HepG2 (cell line): ENCODE measurements at regions not wholly inside any gene's neighbourhood (a gene's known extent, or its start where the extent isn't known, plus 50 kb on each side); places are given as distances from the start of the nearest gene placed in this dataset.

Source experiments
- ATAC-seq: fragments of 200-7000 bp; cut with Tn5 transposase; 3 replicates; pipeline ENCODE4 v1.9.1; 2020; ENCODE audit warnings: mild to moderate bottlenecking, moderate library complexity
- BruUV-seq: library from RNA; stranded (reverse); fragments of 400-500 nt; replicated peaks from 2 replicates; lab custom pipeline; 2021; lab: Mats Ljungman, UMichigan
- CTCF ChIA-PET: fragments of 300-600 bp; formaldehyde crosslinking; extraction: SDS; loops from one replicate; lab custom pipeline; 2021; ENCODE audit warnings: low total read pairs, inconsistent platforms, low intra/inter-chr PET ratio; lab: Yijun Ruan, JAX
- POLR2A ChIA-PET: fragments of 350-600 bp; sonication (Branson Sonifier 250); formaldehyde crosslinking; loops from one replicate; lab custom pipeline; 2020; ENCODE audit warnings: antibody characterized with exemption, inconsistent platforms; lab: Yijun Ruan, JAX
- DNase-seq: peaks from one replicate; pipeline ENCODE4 v3.0.0-alpha.2; 2015; ENCODE audit warnings: low spot score
- FAIRE-seq: peaks from 3 replicates; lab custom pipeline; 2011; peaks lifted over from hg19 to GRCh38; lab: Jason Lieb, UNC
- H2AFZ ChIP-seq: one replicate; pipeline ENCODE4 v1.6.1; 2011; ENCODE audit warnings: low read length, inconsistent platforms
- H3K27ac ChIP-seq: fragments of 300-600 bp; 3 replicates; pipeline ENCODE4 v1.8.0; 2011; ENCODE audit warnings: mixed run types, mild to moderate bottlenecking, mixed read lengths, low read length, inconsistent platforms; ENCODE audit not compliant: insufficient read depth; ENCODE audit errors: extremely low read length
- H3K27me3 ChIP-seq, 2 experiments: fragments of 200-600 bp in 1 of 2; 2 replicates in 1 of 2; 3 replicates in 1 of 2; pipeline versions ENCODE4 v1.6.0 to v1.8.0; 2011; ENCODE audit warnings: low read length in 2 of 2, mild to moderate bottlenecking in 2 of 2, moderate library complexity in 2 of 2, inconsistent platforms in 1 of 2; ENCODE audit not compliant: insufficient read depth in 2 of 2, control insufficient read depth in 1 of 2
- H3K36me3 ChIP-seq, 2 experiments: fragments of 200-600 bp in 1 of 2; replicated peaks in 1 of 2; 2 replicates in 1 of 2; 3 replicates in 1 of 2; pipeline versions ENCODE4 v1.5.1 to v1.8.0; 2011; ENCODE audit warnings: low read length in 2 of 2, inconsistent platforms in 1 of 2; ENCODE audit not compliant: insufficient read depth in 2 of 2, control insufficient read depth in 1 of 2
- H3K4me1 ChIP-seq: 2 replicates; pipeline ENCODE4 v1.5.1; 2012; ENCODE audit warnings: low read length, inconsistent platforms; ENCODE audit not compliant: insufficient read depth
- H3K4me2 ChIP-seq: 2 replicates; pipeline ENCODE4 v1.6.0; 2011; ENCODE audit warnings: low read depth, low read length, inconsistent platforms
- H3K4me3 ChIP-seq, 3 experiments: fragments of 200-600 bp in 1 of 3; sonication (generic), shearing (Covaris generic) in 1 of 3; replicated peaks in 1 of 3; 2 replicates each; pipeline ENCODE4 v1.5.1; 2011 to 2016; ENCODE audit warnings: low read length in 3 of 3, inconsistent platforms in 2 of 3, low read depth in 2 of 3, mild to moderate bottlenecking in 2 of 3, control low read depth in 1 of 3, mixed read lengths in 1 of 3; ENCODE audit not compliant: insufficient read depth in 1 of 3
- H3K79me2 ChIP-seq: one replicate; pipeline ENCODE4 v1.6.1; 2011; ENCODE audit warnings: low read length, inconsistent platforms; ENCODE audit not compliant: insufficient read depth
- H3K9ac ChIP-seq: 2 replicates; pipeline ENCODE4 v1.6.0; 2011; ENCODE audit warnings: mild to moderate bottlenecking, low read depth, low read length, inconsistent platforms; ENCODE audit not compliant: insufficient read depth
- H3K9me3 ChIP-seq: 2 replicates; pipeline ENCODE4 v1.5.1; 2012; ENCODE audit warnings: mild to moderate bottlenecking, low read length
- H4K20me1 ChIP-seq: 2 replicates; pipeline ENCODE4 v1.6.0; 2011; ENCODE audit warnings: inconsistent platforms, mild to moderate bottlenecking, low read length, moderate library complexity; ENCODE audit not compliant: insufficient read depth
- EP300 ChIP-seq, 3 experiments: sonication (generic) in 1 of 3; formaldehyde crosslinking in 1 of 3; IDR thresholded peaks; 2 replicates each; pipeline versions ENCODE4 v1.5.1 to v1.6.1; 2011 to 2020; ENCODE audit warnings: low read depth in 2 of 3, low read length in 2 of 3, borderline replicate concordance in 1 of 3, improper control_type of control experiment in 1 of 3, mild to moderate bottlenecking in 1 of 3, missing genetic modification reagents in 1 of 3, moderate library complexity in 1 of 3
- JUNB ChIP-seq: sonication (generic); formaldehyde crosslinking; IDR thresholded peaks from 2 replicates; pipeline ENCODE4 v1.8.0; 2022; ENCODE audit warnings: missing genetic modification reagents, mild to moderate bottlenecking, borderline replicate concordance
- JUND ChIP-seq: sonication (generic); formaldehyde crosslinking; IDR thresholded peaks from 2 replicates; pipeline ENCODE4 v1.8.0; 2022; ENCODE audit warnings: mild to moderate bottlenecking, missing genetic modification reagents
- MTF2 ChIP-seq: sonication (generic); formaldehyde crosslinking; IDR thresholded peaks from 2 replicates; pipeline ENCODE4 v1.5.0; 2020; ENCODE audit warnings: missing genetic modification reagents, borderline replicate concordance
- MYC ChIP-seq: sonication (generic); formaldehyde crosslinking; IDR thresholded peaks from 2 replicates; pipeline ENCODE4 v1.9.0; 2021; ENCODE audit warnings: missing genetic modification reagents, borderline replicate concordance
- PHF5A ChIP-seq: IDR thresholded peaks from one replicate; pipeline ENCODE4 v1.6.1; 2018; ENCODE audit warnings: low read depth, missing genetic modification reagents; ENCODE audit not compliant: unreplicated experiment
- SNRNP70 ChIP-seq: fragments of 200-400 bp; formaldehyde crosslinking; IDR thresholded peaks from 2 replicates; pipeline ENCODE4 v1.6.1; 2017; ENCODE audit warnings: mild to moderate bottlenecking, low read depth, low read length, moderate library complexity
- ZBTB42 ChIP-seq: sonication (generic); formaldehyde crosslinking; IDR thresholded peaks from 2 replicates; pipeline ENCODE4 v1.5.0; 2020; ENCODE audit warnings: mild to moderate bottlenecking, missing genetic modification reagents
- ZNF703 ChIP-seq: sonication (generic); formaldehyde crosslinking; IDR thresholded peaks from 2 replicates; pipeline ENCODE4 v1.5.1; 2020; ENCODE audit warnings: missing genetic modification reagents, mild to moderate bottlenecking, moderate library complexity, borderline replicate concordance
- ZSCAN22 ChIP-seq: sonication (generic); formaldehyde crosslinking; IDR thresholded peaks from 2 replicates; pipeline ENCODE4 v1.4.0; 2020; ENCODE audit warnings: mild to moderate bottlenecking, missing genetic modification reagents
- WGBS: methylation state at CpG from one replicate; pipeline ENCODE4 v1.1.6; 2017; ENCODE audit warnings: low lambda C conversion rate; 5-methylcytosine and 5-hydroxymethylcytosine counted together
- in situ Hi-C: cut with HindIII; loops from 2 replicates; pipeline ENCODE4 v1.10.0; 2017; ENCODE audit warnings: low pct_unique_long_range_greater_than_20kb; ENCODE audit not compliant: extremely low pct_ligation_motif_present
- intact Hi-C: fragments of 100-400 bp; cut with micrococcal nuclease; formaldehyde crosslinking; loops from one replicate; pipeline ENCODE4 v1.10.0; 2022; ENCODE audit not compliant: unreplicated experiment
- TF ChIP-seq, protein P1 (sequence below): sonication (generic); formaldehyde crosslinking; IDR thresholded peaks from 2 replicates; pipeline ENCODE4 v1.4.0; 2020; ENCODE audit warnings: missing genetic modification reagents

DNA sequence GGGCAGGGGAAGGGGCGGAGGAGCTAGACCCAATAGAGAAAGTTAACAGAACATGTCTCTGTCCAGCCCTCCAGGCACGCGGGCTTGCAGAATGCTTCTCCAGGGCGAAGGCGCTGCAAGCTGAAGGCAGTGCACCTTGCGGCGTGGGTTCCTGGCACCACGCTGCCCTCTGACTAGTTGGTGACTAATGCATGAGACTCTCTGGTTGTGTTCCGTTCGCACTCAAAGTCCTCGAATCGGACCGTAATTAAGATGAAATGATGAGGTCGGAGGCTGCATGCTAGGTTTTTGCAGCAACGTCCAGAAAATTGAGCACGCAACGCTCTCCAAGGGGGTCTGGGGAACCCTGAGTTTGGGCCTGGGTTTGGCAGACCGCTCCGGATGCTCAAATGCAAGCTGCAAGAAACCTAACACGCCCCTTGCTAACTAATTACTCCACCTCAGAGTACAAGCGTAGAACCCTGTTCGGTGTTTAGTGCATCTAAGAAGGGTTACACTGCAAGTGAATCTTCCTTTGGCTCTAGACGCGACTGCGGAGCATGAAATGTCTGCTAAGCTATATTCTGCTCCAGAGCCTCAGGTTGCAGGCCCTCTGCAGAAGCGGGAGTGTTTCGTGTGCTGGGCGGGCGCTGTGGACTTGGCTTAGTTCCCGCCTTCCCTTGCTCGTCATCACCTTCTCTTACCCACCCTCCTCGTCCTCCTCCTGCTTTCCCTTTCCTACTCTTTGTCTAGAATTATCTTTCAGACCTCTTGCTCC lies 57.1 kb upstream of the NKAP start:
- H3K79me2 ChIP-seq, result no peaks in the 10 kb centered on the region
- no peak for ATAC-seq
- BruUV-seq, result no TSS peak
- 16% methylated on average over 4 of the region's 32 CpGs for whole genome bisulfite sequencing
- no peaks in the 10 kb centered on the region for H3K36me3 ChIP-seq
- TF ChIP-seq, protein P1, sequence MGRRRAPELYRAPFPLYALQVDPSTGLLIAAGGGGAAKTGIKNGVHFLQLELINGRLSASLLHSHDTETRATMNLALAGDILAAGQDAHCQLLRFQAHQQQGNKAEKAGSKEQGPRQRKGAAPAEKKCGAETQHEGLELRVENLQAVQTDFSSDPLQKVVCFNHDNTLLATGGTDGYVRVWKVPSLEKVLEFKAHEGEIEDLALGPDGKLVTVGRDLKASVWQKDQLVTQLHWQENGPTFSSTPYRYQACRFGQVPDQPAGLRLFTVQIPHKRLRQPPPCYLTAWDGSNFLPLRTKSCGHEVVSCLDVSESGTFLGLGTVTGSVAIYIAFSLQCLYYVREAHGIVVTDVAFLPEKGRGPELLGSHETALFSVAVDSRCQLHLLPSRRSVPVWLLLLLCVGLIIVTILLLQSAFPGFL (CRISPR knock-in tag), result no peak
- TF ChIP-seq ZBTB42, result no peak
- no peak for TF ChIP-seq MTF2 (CRISPR knock-in tag)
- TF ChIP-seq JUND (CRISPR knock-in tag), result no peak
- no peak for TF ChIP-seq ZNF703 (CRISPR knock-in tag)
- no peak for TF ChIP-seq PHF5A
- no peak for TF ChIP-seq MYC
- TF ChIP-seq EP300 (IDR thresholded peaks at IDR 0.05; ENCODE audit: low read depth in 2 of 2, low read length in 2 of 2), result no peak
- no peak for TF ChIP-seq EP300 (CRISPR knock-in tag; IDR thresholded peaks at IDR 0.05; ENCODE audit: borderline replicate concordance)
- no peak for TF ChIP-seq ZSCAN22 (CRISPR knock-in tag)
- no peak for TF ChIP-seq SNRNP70
- TF ChIP-seq JUNB (CRISPR knock-in tag), result no peak
- H3K9me3 ChIP-seq, result no peaks in the 10 kb centered on the region
- in situ Hi-C loops (no loop called here), intact Hi-C loops (no loop called here)
- CTCF ChIA-PET, result no interaction called here
- H3K4me3 ChIP-seq, result no peak overlapping the region
- no peak overlapping the region for H3K4me2 ChIP-seq
- no peak overlapping the region for H2AFZ ChIP-seq
- POLR2A ChIA-PET, result no interaction called here
- no peak for DNase-seq
- peaks cover 0 to 22% of the 10 kb centered on the region in 2 experiments; a peak in 1 of 5 replicates for H3K27me3 ChIP-seq
- H4K20me1 ChIP-seq, result no peaks in the 10 kb centered on the region
- no peak overlapping the region for H3K27ac ChIP-seq
- no peaks in the 10 kb centered on the region for H3K4me1 ChIP-seq
- no peak overlapping the region for H3K9ac ChIP-seq
- no peak for FAIRE-seq
